ENCODE measurements at regions not wholly inside any gene's neighbourhood (a gene's known extent, or its start where the extent isn't known, plus 50 kb on each side); places are given as distances from the start of the nearest gene placed in this dataset.

DNA sequence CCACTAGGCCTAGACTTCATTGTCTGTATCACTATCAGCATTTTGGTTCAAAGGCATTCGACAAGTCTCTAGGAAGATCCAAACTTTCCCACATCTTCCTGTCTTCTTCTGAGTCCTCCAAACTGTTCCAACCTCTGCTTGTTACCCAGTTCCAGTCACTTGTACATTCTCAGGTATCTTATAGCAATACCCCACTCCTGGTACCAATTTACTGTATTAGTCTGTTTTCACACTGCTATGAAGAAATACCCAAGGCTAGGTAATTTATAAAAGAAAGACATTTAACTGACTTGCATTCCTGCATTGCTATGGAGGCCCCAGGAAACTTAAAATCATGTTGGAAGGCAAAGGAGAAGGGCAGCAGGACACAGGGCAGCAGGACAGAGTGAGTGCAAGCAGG, 293.9 kb downstream of the ARAP2 start:
- H3K9ac ChIP-seq (ENCODE audit: low read length) = no peak overlapping the region
- ChIA-PET CTCF (no interaction called here), POLR2A (ENCODE audit: unreplicated experiment) (no interaction called here)
- ATAC-seq (no peak), DNase-seq (no peak)
- no peaks in the 10 kb centered on the region for H3K4me1 ChIP-seq (ENCODE audit: insufficient read depth, low read length)
- no peaks in the 10 kb centered on the region for H3K79me2 ChIP-seq (ENCODE audit: low read length)
- no peak overlapping the region for H2AFZ ChIP-seq (ENCODE audit: low read length)
- no peaks in the 10 kb centered on the region for H3K9me2 ChIP-seq (replicated peaks; ENCODE audit: low read length)
- no peaks in the 10 kb centered on the region for H4K20me1 ChIP-seq (ENCODE audit: low read length)
- no peaks in the 10 kb centered on the region for H3K27me3 ChIP-seq (ENCODE audit: low read length)
- no peaks in the 10 kb centered on the region for H3F3A ChIP-seq (ENCODE audit: low read length, unreplicated experiment)
- no peaks in the 10 kb centered on the region for H3K36me3 ChIP-seq (ENCODE audit: low read depth, low read length)
- no peak overlapping the region for H3K27ac ChIP-seq (ENCODE audit: low read length)
- intact Hi-C loops (cut with micrococcal nuclease) = no loop called here
- H3K4me3 ChIP-seq (ENCODE audit: low read length) = no peak overlapping the region
- no TSS peak for BruUV-seq (replicated peaks)
- no peak overlapping the region for H3K4me2 ChIP-seq (ENCODE audit: low read length)
- TF ChIP-seq, protein P1, sequence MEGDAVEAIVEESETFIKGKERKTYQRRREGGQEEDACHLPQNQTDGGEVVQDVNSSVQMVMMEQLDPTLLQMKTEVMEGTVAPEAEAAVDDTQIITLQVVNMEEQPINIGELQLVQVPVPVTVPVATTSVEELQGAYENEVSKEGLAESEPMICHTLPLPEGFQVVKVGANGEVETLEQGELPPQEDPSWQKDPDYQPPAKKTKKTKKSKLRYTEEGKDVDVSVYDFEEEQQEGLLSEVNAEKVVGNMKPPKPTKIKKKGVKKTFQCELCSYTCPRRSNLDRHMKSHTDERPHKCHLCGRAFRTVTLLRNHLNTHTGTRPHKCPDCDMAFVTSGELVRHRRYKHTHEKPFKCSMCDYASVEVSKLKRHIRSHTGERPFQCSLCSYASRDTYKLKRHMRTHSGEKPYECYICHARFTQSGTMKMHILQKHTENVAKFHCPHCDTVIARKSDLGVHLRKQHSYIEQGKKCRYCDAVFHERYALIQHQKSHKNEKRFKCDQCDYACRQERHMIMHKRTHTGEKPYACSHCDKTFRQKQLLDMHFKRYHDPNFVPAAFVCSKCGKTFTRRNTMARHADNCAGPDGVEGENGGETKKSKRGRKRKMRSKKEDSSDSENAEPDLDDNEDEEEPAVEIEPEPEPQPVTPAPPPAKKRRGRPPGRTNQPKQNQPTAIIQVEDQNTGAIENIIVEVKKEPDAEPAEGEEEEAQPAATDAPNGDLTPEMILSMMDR (conservative IDR thresholded peaks at IDR 0.05; ENCODE audit: low read depth, low read length) = no peak
- no peak for TF ChIP-seq EZH2phosphoT487 (IDR thresholded peaks at IDR 0.05; ENCODE audit: borderline replicate concordance, low read length)
- TF ChIP-seq EZH2 (IDR thresholded peaks at IDR 0.05; ENCODE audit: low read length, unreplicated experiment) = no peak
- H3K9me3 ChIP-seq (ENCODE audit: low read length) = no peaks in the 10 kb centered on the region

DNA sequence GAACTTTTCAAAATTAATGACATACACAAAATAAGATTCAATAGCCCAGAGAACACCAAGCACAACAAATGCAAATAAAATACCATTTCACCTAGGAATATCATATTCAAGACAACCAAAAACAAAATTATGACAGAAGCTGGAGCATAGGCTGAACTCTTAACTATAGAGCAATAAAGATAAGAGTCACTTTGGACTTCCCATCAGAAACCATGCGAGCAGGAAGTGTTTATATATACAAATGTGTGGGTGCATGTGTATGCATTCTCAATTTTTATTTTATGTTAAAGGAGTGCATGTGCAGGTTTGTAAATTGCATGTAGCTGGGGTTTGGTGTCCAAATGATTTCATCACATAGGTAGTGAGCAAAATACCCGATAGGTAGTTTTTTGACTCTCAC, 291.6 kb downstream of the ARAP2 start:
- H3K4me3 ChIP-seq (ENCODE audit: low read length) = no peak overlapping the region
- ATAC-seq = no peak
- ChIA-PET POLR2A (ENCODE audit: unreplicated experiment) (no interaction called here), CTCF (no interaction called here)
- H3K9me2 ChIP-seq (replicated peaks; ENCODE audit: low read length) = no peaks in the 10 kb centered on the region
- no peaks in the 10 kb centered on the region for H3K9me3 ChIP-seq (ENCODE audit: low read length)
- H3K79me2 ChIP-seq (ENCODE audit: low read length) = no peaks in the 10 kb centered on the region
- no peak overlapping the region for H2AFZ ChIP-seq (ENCODE audit: low read length)
- no peaks in the 10 kb centered on the region for H3K4me1 ChIP-seq (ENCODE audit: insufficient read depth, low read length)
- H3K27ac ChIP-seq (ENCODE audit: low read length) = no peak overlapping the region
- intact Hi-C loops (cut with micrococcal nuclease) = no loop called here
- H3K27me3 ChIP-seq (ENCODE audit: low read length) = no peaks in the 10 kb centered on the region
- no peaks in the 10 kb centered on the region for H4K20me1 ChIP-seq (ENCODE audit: low read length)
- no peaks in the 10 kb centered on the region for H3F3A ChIP-seq (ENCODE audit: low read length, unreplicated experiment)
- TF ChIP-seq, protein P1 (conservative IDR thresholded peaks at IDR 0.05; ENCODE audit: low read depth, low read length) = no peak
- TF ChIP-seq EZH2phosphoT487 (IDR thresholded peaks at IDR 0.05; ENCODE audit: borderline replicate concordance, low read length) = no peak
- TF ChIP-seq EZH2 (IDR thresholded peaks at IDR 0.05; ENCODE audit: low read length, unreplicated experiment) = no peak
- no peak for DNase-seq
- no peak overlapping the region for H3K4me2 ChIP-seq (ENCODE audit: low read length)
- no TSS peak for BruUV-seq (replicated peaks)
- H3K36me3 ChIP-seq (ENCODE audit: low read depth, low read length) = no peaks in the 10 kb centered on the region
- no peak overlapping the region for H3K9ac ChIP-seq (ENCODE audit: low read length)

DNA sequence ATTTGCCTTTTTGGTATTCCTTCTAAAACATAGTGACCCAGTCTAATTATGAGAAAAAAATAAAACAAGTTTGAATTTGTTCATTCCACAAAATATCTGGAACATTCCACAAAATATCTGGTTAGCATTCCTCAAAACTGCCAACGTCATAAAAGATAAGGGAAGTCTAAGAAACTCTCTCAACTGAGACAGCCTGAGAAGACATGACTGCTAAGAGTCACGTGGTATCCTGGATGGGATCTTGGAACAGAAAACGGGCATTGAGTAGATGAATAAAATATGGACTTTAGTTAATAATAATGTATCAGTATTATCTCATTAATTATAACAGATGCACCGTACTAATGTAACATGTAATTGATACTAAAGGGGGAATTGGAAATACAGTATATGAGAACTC, 280.9 kb downstream of the ARAP2 start:
- no peak for ATAC-seq
- intact Hi-C loops (cut with micrococcal nuclease) = no loop called here
- no peak for TF ChIP-seq EZH2 (IDR thresholded peaks at IDR 0.05; ENCODE audit: low read length, unreplicated experiment)
- no peak for TF ChIP-seq EZH2phosphoT487 (IDR thresholded peaks at IDR 0.05; ENCODE audit: borderline replicate concordance, low read length)
- TF ChIP-seq, protein P1 (conservative IDR thresholded peaks at IDR 0.05; ENCODE audit: low read depth, low read length) = no peak
- no peak overlapping the region for H2AFZ ChIP-seq (ENCODE audit: low read length)
- H3K9me3 ChIP-seq (ENCODE audit: low read length) = no peaks in the 10 kb centered on the region
- DNase-seq = no peak
- H3K4me2 ChIP-seq (ENCODE audit: low read length) = no peak overlapping the region
- H3K9ac ChIP-seq (ENCODE audit: low read length) = no peak overlapping the region
- BruUV-seq (replicated peaks) = no TSS peak
- H3K27me3 ChIP-seq (ENCODE audit: low read length) = no peaks in the 10 kb centered on the region
- H3K79me2 ChIP-seq (ENCODE audit: low read length) = no peaks in the 10 kb centered on the region
- ChIA-PET CTCF (no interaction called here), POLR2A (ENCODE audit: unreplicated experiment) (no interaction called here)
- no peaks in the 10 kb centered on the region for H3K4me1 ChIP-seq (ENCODE audit: insufficient read depth, low read length)
- no peak overlapping the region for H3K27ac ChIP-seq (ENCODE audit: low read length)
- no peaks in the 10 kb centered on the region for H3K9me2 ChIP-seq (replicated peaks; ENCODE audit: low read length)
- H3F3A ChIP-seq (ENCODE audit: low read length, unreplicated experiment) = no peaks in the 10 kb centered on the region
- H4K20me1 ChIP-seq (ENCODE audit: low read length) = no peaks in the 10 kb centered on the region
- H3K4me3 ChIP-seq (ENCODE audit: low read length) = no peak overlapping the region
- H3K36me3 ChIP-seq (ENCODE audit: low read depth, low read length) = no peaks in the 10 kb centered on the region
